Neural cell (in vitro differentiated cells): ENCODE measurements at regions not wholly inside any gene's neighbourhood (a gene's known extent, or its start where the extent isn't known, plus 50 kb on each side); places are given as distances from the start of the nearest gene placed in this dataset.
"Not testable (repeated sequence)": the region's sequence is repeated elsewhere in the genome, so short reads cannot be mapped to it uniquely, and the experiment has no call there.

ENCODE experiments used
- EZH2 ChIP-seq: fragments of 200-600, 300-800 bp; shearing (Covaris generic), sonication (generic); IDR thresholded peaks from 2 replicates; pipeline ENCODE4 v1.6.1; 2014; ENCODE audit warnings: antibody characterized with exemption, low read length, borderline replicate concordance, mild to moderate bottlenecking; ENCODE audit not compliant: insufficient read depth, poor library complexity, severe bottlenecking
- POLR2AphosphoS5 ChIP-seq: IDR thresholded peaks from 2 replicates; pipeline ENCODE4 v1.6.1; 2012
- TF ChIP-seq, protein P1 (sequence below): fragments of 450-650 bp; IDR thresholded peaks from 2 replicates; pipeline ENCODE4 v1.5.1; 2014; ENCODE audit warnings: antibody characterized with exemption, mild to moderate bottlenecking, moderate library complexity; ENCODE audit not compliant: poor library complexity, severe bottlenecking
- TF ChIP-seq, protein P2 (sequence below): IDR thresholded peaks from 2 replicates; pipeline ENCODE4 v1.6.1; 2012; ENCODE audit warnings: borderline replicate concordance

DNA sequence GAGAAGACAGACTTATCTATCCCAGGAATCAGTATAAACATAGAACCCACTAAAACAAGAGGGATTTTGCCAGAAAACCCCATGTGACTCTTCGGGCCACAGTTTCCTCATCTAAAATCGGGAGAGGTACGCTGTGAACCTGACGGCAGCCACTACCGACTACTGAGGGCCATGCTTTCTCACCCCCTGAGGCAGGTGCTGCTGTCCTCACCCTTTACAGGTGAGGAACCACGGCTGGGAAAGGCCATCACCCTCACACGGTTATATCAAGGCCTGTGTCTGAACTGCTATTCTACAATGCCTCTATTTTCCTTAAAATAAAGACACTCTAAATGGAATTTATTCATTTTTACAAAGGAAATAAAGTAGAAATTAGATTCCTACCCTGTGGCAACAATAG lies 73.4 kb upstream of the TNK2 start:
- TF ChIP-seq, protein P1, sequence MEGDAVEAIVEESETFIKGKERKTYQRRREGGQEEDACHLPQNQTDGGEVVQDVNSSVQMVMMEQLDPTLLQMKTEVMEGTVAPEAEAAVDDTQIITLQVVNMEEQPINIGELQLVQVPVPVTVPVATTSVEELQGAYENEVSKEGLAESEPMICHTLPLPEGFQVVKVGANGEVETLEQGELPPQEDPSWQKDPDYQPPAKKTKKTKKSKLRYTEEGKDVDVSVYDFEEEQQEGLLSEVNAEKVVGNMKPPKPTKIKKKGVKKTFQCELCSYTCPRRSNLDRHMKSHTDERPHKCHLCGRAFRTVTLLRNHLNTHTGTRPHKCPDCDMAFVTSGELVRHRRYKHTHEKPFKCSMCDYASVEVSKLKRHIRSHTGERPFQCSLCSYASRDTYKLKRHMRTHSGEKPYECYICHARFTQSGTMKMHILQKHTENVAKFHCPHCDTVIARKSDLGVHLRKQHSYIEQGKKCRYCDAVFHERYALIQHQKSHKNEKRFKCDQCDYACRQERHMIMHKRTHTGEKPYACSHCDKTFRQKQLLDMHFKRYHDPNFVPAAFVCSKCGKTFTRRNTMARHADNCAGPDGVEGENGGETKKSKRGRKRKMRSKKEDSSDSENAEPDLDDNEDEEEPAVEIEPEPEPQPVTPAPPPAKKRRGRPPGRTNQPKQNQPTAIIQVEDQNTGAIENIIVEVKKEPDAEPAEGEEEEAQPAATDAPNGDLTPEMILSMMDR, result not testable (repeated sequence)
- TF ChIP-seq, protein P2, sequence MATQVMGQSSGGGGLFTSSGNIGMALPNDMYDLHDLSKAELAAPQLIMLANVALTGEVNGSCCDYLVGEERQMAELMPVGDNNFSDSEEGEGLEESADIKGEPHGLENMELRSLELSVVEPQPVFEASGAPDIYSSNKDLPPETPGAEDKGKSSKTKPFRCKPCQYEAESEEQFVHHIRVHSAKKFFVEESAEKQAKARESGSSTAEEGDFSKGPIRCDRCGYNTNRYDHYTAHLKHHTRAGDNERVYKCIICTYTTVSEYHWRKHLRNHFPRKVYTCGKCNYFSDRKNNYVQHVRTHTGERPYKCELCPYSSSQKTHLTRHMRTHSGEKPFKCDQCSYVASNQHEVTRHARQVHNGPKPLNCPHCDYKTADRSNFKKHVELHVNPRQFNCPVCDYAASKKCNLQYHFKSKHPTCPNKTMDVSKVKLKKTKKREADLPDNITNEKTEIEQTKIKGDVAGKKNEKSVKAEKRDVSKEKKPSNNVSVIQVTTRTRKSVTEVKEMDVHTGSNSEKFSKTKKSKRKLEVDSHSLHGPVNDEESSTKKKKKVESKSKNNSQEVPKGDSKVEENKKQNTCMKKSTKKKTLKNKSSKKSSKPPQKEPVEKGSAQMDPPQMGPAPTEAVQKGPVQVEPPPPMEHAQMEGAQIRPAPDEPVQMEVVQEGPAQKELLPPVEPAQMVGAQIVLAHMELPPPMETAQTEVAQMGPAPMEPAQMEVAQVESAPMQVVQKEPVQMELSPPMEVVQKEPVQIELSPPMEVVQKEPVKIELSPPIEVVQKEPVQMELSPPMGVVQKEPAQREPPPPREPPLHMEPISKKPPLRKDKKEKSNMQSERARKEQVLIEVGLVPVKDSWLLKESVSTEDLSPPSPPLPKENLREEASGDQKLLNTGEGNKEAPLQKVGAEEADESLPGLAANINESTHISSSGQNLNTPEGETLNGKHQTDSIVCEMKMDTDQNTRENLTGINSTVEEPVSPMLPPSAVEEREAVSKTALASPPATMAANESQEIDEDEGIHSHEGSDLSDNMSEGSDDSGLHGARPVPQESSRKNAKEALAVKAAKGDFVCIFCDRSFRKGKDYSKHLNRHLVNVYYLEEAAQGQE, result not testable (repeated sequence)
- TF ChIP-seq EZH2, POLR2AphosphoS5: not testable (repeated sequence)
